Coronary artery (tissue), 2 donors: ENCODE measurements at regions not wholly inside any gene's neighbourhood (a gene's known extent, or its start where the extent isn't known, plus 50 kb on each side); places are given as distances from the start of the nearest gene placed in this dataset.

Experiments used
- DNase-seq: peaks from one replicate; pipeline ENCODE4 v3.0.0-alpha.2; 2017; ENCODE audit warnings: low spot score
- H3K27ac ChIP-seq, 2 donors: fragments of 200-600 bp; sonication (generic); one replicate each; pipeline ENCODE4 v1.5.1; 2016 to 2019
- H3K4me3 ChIP-seq: fragments of 200-600 bp; sonication (generic); 2 replicates; pipeline ENCODE4 v1.5.1; 2016; ENCODE audit warnings: mild to moderate bottlenecking, moderate library complexity
- CTCF ChIP-seq: fragments of 200-600 bp; sonication (generic); IDR thresholded peaks from one replicate; pipeline ENCODE4 v1.5.1; 2019; ENCODE audit warnings: antibody characterized with exemption

GRCh38 chr4:188411805-188412204 is 272.6 kb downstream of the TRIML1 start:
- no peak for TF ChIP-seq CTCF
- DNase-seq = no peak
- no peak overlapping the region for H3K4me3 ChIP-seq
- no peak overlapping the region for H3K27ac ChIP-seq

- H3K27ac ChIP-seq = no peak overlapping the region
- DNase-seq = no peak
- TF ChIP-seq CTCF = no peak
- no peak overlapping the region for H3K4me3 ChIP-seq
Measured at GRCh38 chr4:188412499-188412898, 273.3 kb downstream of the TRIML1 start.

- no peak for DNase-seq
- H3K27ac ChIP-seq = no peak overlapping the region
Measured at GRCh38 chr4:188414441-188414840, 275.2 kb downstream of the TRIML1 start.

DNA sequence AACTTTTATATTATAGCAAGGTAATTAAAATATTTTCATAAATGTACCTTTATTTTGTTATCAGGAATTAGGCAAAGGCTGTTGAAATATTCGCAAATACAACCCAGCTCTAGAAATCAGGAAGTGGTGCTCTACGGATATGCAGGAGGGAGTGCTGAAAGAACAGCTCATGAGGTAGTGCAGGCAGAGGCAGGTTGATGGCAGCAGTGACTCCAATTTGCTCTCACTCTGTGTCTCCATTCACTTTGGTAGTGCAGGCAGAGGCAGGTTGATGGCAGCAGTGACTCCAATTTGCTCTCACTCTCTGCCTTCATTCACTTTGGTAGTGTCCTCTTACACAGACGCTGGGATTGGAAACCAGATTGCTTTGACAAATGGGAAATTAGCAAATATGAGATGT is 277.9 kb downstream of the TRIML1 start:
- no peak overlapping the region for H3K4me3 ChIP-seq
- no peak for DNase-seq
- no peak overlapping the region for H3K27ac ChIP-seq
- no peak for TF ChIP-seq CTCF

More at GRCh38 chr4:188414441-188414840, 275.2 kb downstream of the TRIML1 start:
- H3K4me3 ChIP-seq = no peak overlapping the region
- TF ChIP-seq CTCF = no peak

DNA sequence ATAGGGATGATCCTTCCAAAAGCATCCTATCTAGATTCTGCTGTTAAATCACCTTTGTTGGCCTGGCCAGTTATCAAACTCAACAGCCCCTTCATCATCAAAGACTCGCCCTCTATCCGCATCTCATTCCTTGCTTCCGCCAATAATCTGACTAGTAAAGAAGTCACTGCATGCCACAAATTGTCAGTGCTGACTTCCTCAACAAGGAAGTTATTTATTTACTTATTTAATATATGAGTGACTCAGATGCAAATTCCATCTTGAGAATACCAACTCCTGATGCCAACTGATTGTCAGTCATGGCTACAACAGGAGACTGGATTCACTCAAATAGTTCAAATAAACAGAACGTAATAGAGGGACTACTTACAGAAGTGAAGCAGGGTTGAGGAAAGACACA is 283.8 kb downstream of the TRIML1 start:
- Histone ChIP-seq H3K4me3 (no peak overlapping the region), H3K27ac (no peak overlapping the region)
- DNase-seq = no peak
- no peak for TF ChIP-seq CTCF

GRCh38 chr4:188428935-188429334 is 289.7 kb downstream of the TRIML1 start:
- no peak for TF ChIP-seq CTCF

GRCh38 chr4:188429965-188430364 is 290.7 kb downstream of the TRIML1 start:
- TF ChIP-seq CTCF = no peak
- H3K27ac ChIP-seq = no peak overlapping the region
- no peak for DNase-seq
- H3K4me3 ChIP-seq = no peak overlapping the region

More at GRCh38 chr4:188428935-188429334, 289.7 kb downstream of the TRIML1 start:
- DNase-seq = no peak
- Histone ChIP-seq H3K27ac (no peak overlapping the region), H3K4me3 (no peak overlapping the region)
